Kidney tubule cell (primary cell): ENCODE measurements at regions not wholly inside any gene's neighbourhood (a gene's known extent, or its start where the extent isn't known, plus 50 kb on each side); places are given as distances from the start of the nearest gene placed in this dataset.

Source experiments
- DNase-seq: peaks from one replicate; pipeline ENCODE4 v3.0.0-alpha.2; 2018; ENCODE audit warnings: low spot score

GRCh38 chr5:166370928-166371690 is 1920.3 kb upstream of the WWC1 start:
- peak; percentile 14 for DNase-seq

GRCh38 chr5:166373817-166374216 is 1917.6 kb upstream of the WWC1 start:
- no peak for DNase-seq

GRCh38 chr5:166377756-166378155 is 1913.7 kb upstream of the WWC1 start:
- no peak for DNase-seq

- DNase-seq, result no peak
Measured at GRCh38 chr5:166379517-166379916, 1911.9 kb upstream of the WWC1 start.

GRCh38 chr5:166382031-166382430 is 1909.4 kb upstream of the WWC1 start:
- no peak for DNase-seq

- DNase-seq, result no peak
Measured at GRCh38 chr5:166398131-166398530, 1893.3 kb upstream of the WWC1 start.

- DNase-seq, result no peak
Measured at GRCh38 chr5:166399781-166400180, 1891.7 kb upstream of the WWC1 start.

- DNase-seq, result no peak
Measured at GRCh38 chr5:166401391-166401790, 1890.1 kb upstream of the WWC1 start.

- DNase-seq, result no peak
Measured at GRCh38 chr5:166412191-166412590, 1879.3 kb upstream of the WWC1 start.

- DNase-seq, result no peak
Measured at GRCh38 chr5:166427211-166427610, 1864.2 kb upstream of the WWC1 start.

GRCh38 chr5:166428264-166428803 is 1863.1 kb upstream of the WWC1 start:
- no peak for DNase-seq

- peak; percentile 23 for DNase-seq
Measured at GRCh38 chr5:166430491-166431319, 1860.7 kb upstream of the WWC1 start.

GRCh38 chr5:166431456-166431855 is 1860.0 kb upstream of the WWC1 start:
- DNase-seq, result peak; percentile 24

- DNase-seq, result no peak
Measured at GRCh38 chr5:166433679-166434078, 1857.8 kb upstream of the WWC1 start.

- peak; percentile 57 for DNase-seq
Measured at GRCh38 chr5:166436872-166437271, 1854.6 kb upstream of the WWC1 start.

- DNase-seq, result no peak
Measured at GRCh38 chr5:166486348-166486747, 1805.1 kb upstream of the WWC1 start.

- DNase-seq, result no peak
Measured at GRCh38 chr5:166488560-166488959, 1802.9 kb upstream of the WWC1 start.

- DNase-seq, result no peak
Measured at GRCh38 chr5:166493040-166493439, 1798.4 kb upstream of the WWC1 start.

GRCh38 chr5:166493612-166494011 is 1797.8 kb upstream of the WWC1 start:
- peak; percentile 2 for DNase-seq

- DNase-seq, result peak; percentile 66
Measured at GRCh38 chr5:166497496-166498104, 1793.8 kb upstream of the WWC1 start.

GRCh38 chr5:166499447-166500240 is 1791.8 kb upstream of the WWC1 start:
- DNase-seq, result peak; percentile 53

GRCh38 chr5:166503506-166503905 is 1787.9 kb upstream of the WWC1 start:
- no peak for DNase-seq
